Endothelial cell of umbilical vein (primary cell): ENCODE measurements at regions not wholly inside any gene's neighbourhood (a gene's known extent, or its start where the extent isn't known, plus 50 kb on each side); places are given as distances from the start of the nearest gene placed in this dataset.

ENCODE experiments used
- BruUV-seq: library from RNA; stranded (reverse); fragments of 400-500 nt; replicated peaks from 2 replicates; lab custom pipeline; 2021; lab: Mats Ljungman, UMichigan
- CTCF ChIA-PET: fragments of 300-600, 350-600 bp; sonication (Branson Sonifier 250); formaldehyde crosslinking; loops from one replicate; lab custom pipeline; 2021; ENCODE audit warnings: antibody characterized with exemption, inconsistent platforms; lab: Charles Lee
- POLR2A ChIA-PET: fragments of 300-600, 350-600 bp; sonication (Branson Sonifier 250); formaldehyde crosslinking; loops from one replicate; lab custom pipeline; 2021; ENCODE audit warnings: antibody characterized with exemption, inconsistent platforms; lab: Charles Lee
- DNase-seq: peaks from one replicate; pipeline ENCODE4 v3.0.0-alpha.2; 2011; ENCODE audit warnings: low read depth, low spot score
- FAIRE-seq: peaks from 2 replicates; lab custom pipeline; 2011; peaks lifted over from hg19 to GRCh38; lab: Jason Lieb, UNC
- H2AFZ ChIP-seq: 2 replicates; pipeline ENCODE4 v1.6.0; 2012; ENCODE audit warnings: low read depth, low read length, control low read depth, inconsistent platforms
- H3K27ac ChIP-seq: 2 replicates; pipeline ENCODE4 v1.5.1; 2011; ENCODE audit warnings: low read depth, mild to moderate bottlenecking, control low read depth, low read length, moderate library complexity; ENCODE audit not compliant: insufficient read depth
- H3K27me3 ChIP-seq, 2 experiments: 2 replicates each; pipeline versions ENCODE4 v1.6.0 to v1.6.1; 2011; ENCODE audit warnings: low read length in 2 of 2, mixed read lengths in 1 of 2; ENCODE audit not compliant: control insufficient read depth in 2 of 2, insufficient read depth in 2 of 2
- H3K36me3 ChIP-seq, 2 experiments: 2 replicates in 1 of 2; 3 replicates in 1 of 2; pipeline ENCODE4 v1.5.1; 2011; ENCODE audit warnings: low read length in 2 of 2, mild to moderate bottlenecking in 1 of 2, moderate library complexity in 1 of 2; ENCODE audit not compliant: control insufficient read depth in 2 of 2, insufficient read depth in 2 of 2; ENCODE audit errors: extremely low read depth in 1 of 2
- H3K4me1 ChIP-seq: 3 replicates; pipeline ENCODE4 v1.5.1; 2011; ENCODE audit warnings: mild to moderate bottlenecking, low read length; ENCODE audit not compliant: control insufficient read depth, insufficient read depth; ENCODE audit errors: extremely low read depth
- H3K4me2 ChIP-seq: 2 replicates; pipeline ENCODE4 v1.6.1; 2011; ENCODE audit warnings: low read length, control low read depth, mixed read lengths; ENCODE audit not compliant: insufficient read depth
- H3K4me3 ChIP-seq, 3 experiments: fragments of 200-600 bp in 1 of 3; sonication (generic), shearing (Covaris generic) in 1 of 3; replicated peaks in 1 of 3; 2 replicates each; pipeline ENCODE4 v1.5.1; 2011 to 2016; ENCODE audit warnings: control low read depth in 3 of 3, low read length in 3 of 3, mild to moderate bottlenecking in 2 of 3, inconsistent platforms in 1 of 3, low read depth in 1 of 3, moderate library complexity in 1 of 3; ENCODE audit not compliant: insufficient read depth in 1 of 3
- H3K79me2 ChIP-seq: 2 replicates; pipeline ENCODE4 v1.6.0; 2012; ENCODE audit warnings: low read length, inconsistent platforms; ENCODE audit not compliant: control insufficient read depth, insufficient read depth
- H3K9ac ChIP-seq: replicated peaks from 2 replicates; pipeline ENCODE3; 2011; ENCODE audit warnings: low read length, control low read depth; ENCODE audit not compliant: insufficient read depth; ENCODE audit errors: extremely low read depth
- H3K9me1 ChIP-seq: replicated peaks from 3 replicates; pipeline ENCODE4 v1.6.0; 2011; ENCODE audit warnings: mild to moderate bottlenecking, low read length; ENCODE audit not compliant: control insufficient read depth, insufficient read depth; ENCODE audit errors: extremely low read depth
- H3K9me3 ChIP-seq: replicated peaks from 2 replicates; pipeline ENCODE4 v1.5.1; 2012; ENCODE audit warnings: low read length, inconsistent platforms; ENCODE audit not compliant: control insufficient read depth, insufficient read depth
- H4K20me1 ChIP-seq: replicated peaks from 2 replicates; pipeline ENCODE3; 2011; ENCODE audit warnings: mild to moderate bottlenecking, low read length; ENCODE audit not compliant: control insufficient read depth, insufficient read depth; ENCODE audit errors: extremely low read depth
- FOS ChIP-seq: IDR thresholded peaks from 2 replicates; pipeline ENCODE4 v1.6.1; 2011; ENCODE audit warnings: mild to moderate bottlenecking, low read length, moderate library complexity, borderline replicate concordance; ENCODE audit not compliant: insufficient read depth
- JUN ChIP-seq: IDR thresholded peaks from 2 replicates; pipeline ENCODE4 v1.6.1; 2011; ENCODE audit warnings: borderline replicate concordance, low read depth; ENCODE audit not compliant: insufficient read length, insufficient read depth
- POLR2A ChIP-seq: IDR thresholded peaks from 2 replicates; pipeline ENCODE4 v1.6.1; 2012; ENCODE audit warnings: low read depth, mild to moderate bottlenecking, control low read depth, low read length
- POLR2AphosphoS5 ChIP-seq: IDR thresholded peaks from 2 replicates; pipeline ENCODE4 v1.6.1; 2012; ENCODE audit warnings: low read depth, mild to moderate bottlenecking, control low read depth, low read length, moderate library complexity; ENCODE audit not compliant: insufficient read depth
- dilution Hi-C: fragments of 300-500 bp; cut with MboI; formaldehyde crosslinking; loops from one replicate; pipeline ENCODE4 v1.15.0; 2019; ENCODE audit warnings: low sequenced_read_pairs; ENCODE audit not compliant: extremely low pct_ligation_motif_present
- intact Hi-C: fragments of 100-400 bp; cut with micrococcal nuclease; formaldehyde crosslinking; loops from one replicate; pipeline ENCODE4 v1.10.0; 2022
- TF ChIP-seq, protein P1 (sequence below): IDR thresholded peaks from 2 replicates; pipeline ENCODE4 v1.6.1; 2011; ENCODE audit not compliant: insufficient read depth, insufficient read length

DNA sequence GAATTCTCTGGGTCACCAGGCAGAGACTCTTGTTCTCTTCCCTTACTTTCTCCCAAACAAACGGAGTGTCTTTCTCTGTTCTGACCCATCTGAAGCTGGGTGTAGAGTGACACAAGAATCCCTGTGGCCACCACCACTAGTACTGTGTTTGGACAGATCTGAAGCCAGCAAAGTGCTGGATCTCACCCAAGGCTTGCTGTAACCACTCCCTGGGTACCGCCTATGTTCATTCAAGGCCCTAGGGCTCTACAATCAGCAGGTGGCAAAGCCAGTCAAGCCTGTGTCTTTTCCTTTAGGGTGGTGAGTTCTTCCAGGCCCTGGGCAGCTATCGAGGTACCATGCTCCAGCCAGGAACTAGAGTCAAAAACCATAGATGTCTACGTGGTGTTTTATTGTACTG, 149.2 kb upstream of the CTNNB1 start:
- Histone ChIP-seq H3K4me3 (no peak overlapping the region), H3K9me3 (no peaks in the 10 kb centered on the region), H3K27ac (no peak overlapping the region), H4K20me1 (no peaks in the 10 kb centered on the region), H3K9ac (no peak overlapping the region), H3K4me2 (no peak overlapping the region), H3K27me3 (no peaks in the 10 kb centered on the region), H3K36me3 (no peaks in the 10 kb centered on the region), H2AFZ (no peak overlapping the region), H3K9me1 (no peaks in the 10 kb centered on the region), H3K79me2 (no peaks in the 10 kb centered on the region), H3K4me1 (no peaks in the 10 kb centered on the region)
- dilution Hi-C loops (no loop called here), intact Hi-C loops (no loop called here)
- no peak for DNase-seq
- CTCF ChIA-PET: no interaction called here
- BruUV-seq: no TSS peak
- TF ChIP-seq, protein P1, sequence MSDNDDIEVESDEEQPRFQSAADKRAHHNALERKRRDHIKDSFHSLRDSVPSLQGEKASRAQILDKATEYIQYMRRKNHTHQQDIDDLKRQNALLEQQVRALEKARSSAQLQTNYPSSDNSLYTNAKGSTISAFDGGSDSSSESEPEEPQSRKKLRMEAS: no peak
- no peak for TF ChIP-seq JUN
- no peak for TF ChIP-seq POLR2AphosphoS5
- TF ChIP-seq FOS: no peak
- FAIRE-seq: no peak
- POLR2A ChIA-PET: no interaction called here

DNA sequence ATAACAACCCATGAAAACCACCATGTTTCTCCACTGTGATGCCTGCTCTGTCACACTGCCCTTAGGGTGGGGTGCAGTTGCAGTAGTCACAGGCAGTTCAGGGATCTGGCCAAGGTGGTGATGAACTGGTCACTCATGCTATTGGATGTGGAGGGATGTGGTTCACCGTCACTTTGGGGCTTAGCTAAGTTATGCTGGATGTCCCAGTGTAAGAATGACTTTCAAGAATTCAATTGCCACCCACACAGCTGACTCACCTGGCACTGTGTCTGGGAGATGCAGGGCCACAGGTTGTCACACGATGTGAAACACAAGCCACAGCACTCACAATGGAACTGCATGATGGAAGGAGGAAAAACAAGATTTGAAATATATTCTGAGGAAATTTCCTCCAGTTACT, 146.1 kb upstream of the CTNNB1 start:
- TF ChIP-seq, protein P1: no peak
- TF ChIP-seq POLR2A: no peak
- Histone ChIP-seq H3K9ac (no peak overlapping the region), H3K79me2 (no peaks in the 10 kb centered on the region), H3K4me1 (no peaks in the 10 kb centered on the region), H3K4me3 (no peak overlapping the region), H2AFZ (no peak overlapping the region), H3K9me3 (no peaks in the 10 kb centered on the region), H3K27me3 (no peaks in the 10 kb centered on the region), H3K9me1 (no peaks in the 10 kb centered on the region), H3K4me2 (no peak overlapping the region), H3K36me3 (no peaks in the 10 kb centered on the region), H3K27ac (no peak overlapping the region), H4K20me1 (no peaks in the 10 kb centered on the region)
- ChIA-PET CTCF (no interaction called here), POLR2A (no interaction called here)
- intact Hi-C loops (no loop called here), dilution Hi-C loops (no loop called here)
- no peak for FAIRE-seq
- DNase-seq: no peak
- BruUV-seq: no TSS peak
